ENCODE measurements at regions not wholly inside any gene's neighbourhood (a gene's known extent, or its start where the extent isn't known, plus 50 kb on each side); places are given as distances from the start of the nearest gene placed in this dataset.
A peak's percentile ranks its signal among the peaks of the same experiment; 100 is the strongest.

DNA sequence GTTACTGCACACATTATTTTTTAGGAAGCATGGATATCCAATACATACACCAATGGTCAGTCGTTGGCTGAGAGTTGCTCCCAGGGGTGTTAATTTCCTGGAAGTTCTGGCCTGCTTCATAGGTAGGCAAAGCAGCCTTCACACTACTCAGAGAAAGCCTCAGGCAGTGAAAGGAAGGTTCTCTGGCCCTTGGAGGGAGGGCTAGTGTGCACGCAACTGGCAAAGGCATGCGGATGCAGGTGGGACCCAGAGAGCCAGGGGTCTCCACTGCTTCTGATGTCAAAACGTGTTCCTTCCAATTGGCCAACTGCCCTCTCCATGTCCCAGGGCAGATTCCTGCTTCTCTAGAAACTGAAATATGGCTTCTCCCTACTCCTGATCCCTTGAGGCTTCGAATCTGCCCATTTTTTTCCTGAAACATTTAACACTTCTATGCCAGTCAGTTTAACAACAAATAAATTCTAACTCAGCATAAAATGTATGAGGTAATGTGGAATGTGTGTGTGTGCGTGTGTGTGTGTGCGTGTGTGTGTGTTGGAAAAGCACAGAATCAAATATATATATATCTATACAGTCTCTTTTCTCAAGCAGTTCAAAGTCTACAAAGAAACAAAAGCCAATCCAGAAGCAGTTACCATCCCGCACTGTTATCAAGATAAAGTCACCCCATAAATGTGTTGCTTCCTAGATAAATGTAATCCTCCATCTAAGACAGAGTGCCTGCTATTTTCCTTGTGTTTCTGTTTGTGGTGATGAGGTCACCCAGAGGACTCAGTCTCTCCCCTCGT is 94.0 kb upstream of the HIVEP1 start (continued):
- TF ChIP-seq ZNF174 (CRISPR knock-in tag; IDR thresholded peaks at IDR 0.05) (0 out of 2 replicates have a peak, but pooled peaks have one; percentile 35), MAFK (IDR thresholded peaks at IDR 0.05; ENCODE audit: low read length) (peak; percentile 67; the same call in 1 of the 2 replicates), ZNF589 (CRISPR knock-in tag; IDR thresholded peaks at IDR 0.05; ENCODE audit: low read depth) (peak; percentile 81), GTF2F1 (IDR thresholded peaks at IDR 0.05; ENCODE audit: low read depth, low read length) (no peak), XRCC4 (IDR thresholded peaks at IDR 0.05; ENCODE audit: extremely low read depth, insufficient read depth, insufficient read length) (no peak), ELF2 (CRISPR knock-in tag; IDR thresholded peaks at IDR 0.05) (peak; percentile 38; the same call in 1 of the 2 replicates), SIRT6 (IDR thresholded peaks at IDR 0.05; ENCODE audit: low read depth, low read length) (no peak), L3MBTL2 (IDR thresholded peaks at IDR 0.05) (peak; percentile 58), ZNF316 (IDR thresholded peaks at IDR 0.05) (peak; percentile 97), STAT5A (IDR thresholded peaks at IDR 0.05; ENCODE audit: borderline replicate concordance, low read length) (peak; percentile 40), HNRNPH1 (optimal IDR thresholded peaks at IDR 0.05; ENCODE audit: low read depth, low read length) (no peak), ZNF217 (CRISPR knock-in tag; IDR thresholded peaks at IDR 0.05) (no peak), RBFOX2 (IDR thresholded peaks at IDR 0.05; ENCODE audit: low read depth, low read length) (no peak), NBN (IDR thresholded peaks at IDR 0.05; ENCODE audit: low read depth) (no peak), ZNF311 (CRISPR knock-in tag; IDR thresholded peaks at IDR 0.05) (0 out of 2 replicates have a peak, but pooled peaks have one; percentile 13), PRPF4 (IDR thresholded peaks at IDR 0.05; ENCODE audit: insufficient read depth, low read depth, low read length, poor library complexity, severe bottlenecking) (no peak), HNRNPLL (IDR thresholded peaks at IDR 0.05; ENCODE audit: low read depth, low read length, poor library complexity, severe bottlenecking) (no peak), DNMT1 (IDR thresholded peaks at IDR 0.05) (no peak)
- TF ChIP-seq, protein P1, sequence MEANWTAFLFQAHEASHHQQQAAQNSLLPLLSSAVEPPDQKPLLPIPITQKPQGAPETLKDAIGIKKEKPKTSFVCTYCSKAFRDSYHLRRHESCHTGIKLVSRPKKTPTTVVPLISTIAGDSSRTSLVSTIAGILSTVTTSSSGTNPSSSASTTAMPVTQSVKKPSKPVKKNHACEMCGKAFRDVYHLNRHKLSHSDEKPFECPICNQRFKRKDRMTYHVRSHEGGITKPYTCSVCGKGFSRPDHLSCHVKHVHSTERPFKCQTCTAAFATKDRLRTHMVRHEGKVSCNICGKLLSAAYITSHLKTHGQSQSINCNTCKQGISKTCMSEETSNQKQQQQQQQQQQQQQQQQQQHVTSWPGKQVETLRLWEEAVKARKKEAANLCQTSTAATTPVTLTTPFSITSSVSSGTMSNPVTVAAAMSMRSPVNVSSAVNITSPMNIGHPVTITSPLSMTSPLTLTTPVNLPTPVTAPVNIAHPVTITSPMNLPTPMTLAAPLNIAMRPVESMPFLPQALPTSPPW (CRISPR knock-in tag; IDR thresholded peaks at IDR 0.05) = peak; percentile 58; the same call in 1 of the 2 replicates
- TF ChIP-seq, protein P2, sequence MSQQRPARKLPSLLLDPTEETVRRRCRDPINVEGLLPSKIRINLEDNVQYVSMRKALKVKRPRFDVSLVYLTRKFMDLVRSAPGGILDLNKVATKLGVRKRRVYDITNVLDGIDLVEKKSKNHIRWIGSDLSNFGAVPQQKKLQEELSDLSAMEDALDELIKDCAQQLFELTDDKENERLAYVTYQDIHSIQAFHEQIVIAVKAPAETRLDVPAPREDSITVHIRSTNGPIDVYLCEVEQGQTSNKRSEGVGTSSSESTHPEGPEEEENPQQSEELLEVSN (IDR thresholded peaks at IDR 0.05; ENCODE audit: borderline replicate concordance in 1 of 2, extremely low read depth in 1 of 2, insufficient read depth in 1 of 2, insufficient read length in 1 of 2, low read depth in 1 of 2, low read length in 1 of 2, poor library complexity in 1 of 2, severe bottlenecking in 1 of 2) = peak in 1 of 2 experiments; percentile 48
- TF ChIP-seq, protein P3, sequence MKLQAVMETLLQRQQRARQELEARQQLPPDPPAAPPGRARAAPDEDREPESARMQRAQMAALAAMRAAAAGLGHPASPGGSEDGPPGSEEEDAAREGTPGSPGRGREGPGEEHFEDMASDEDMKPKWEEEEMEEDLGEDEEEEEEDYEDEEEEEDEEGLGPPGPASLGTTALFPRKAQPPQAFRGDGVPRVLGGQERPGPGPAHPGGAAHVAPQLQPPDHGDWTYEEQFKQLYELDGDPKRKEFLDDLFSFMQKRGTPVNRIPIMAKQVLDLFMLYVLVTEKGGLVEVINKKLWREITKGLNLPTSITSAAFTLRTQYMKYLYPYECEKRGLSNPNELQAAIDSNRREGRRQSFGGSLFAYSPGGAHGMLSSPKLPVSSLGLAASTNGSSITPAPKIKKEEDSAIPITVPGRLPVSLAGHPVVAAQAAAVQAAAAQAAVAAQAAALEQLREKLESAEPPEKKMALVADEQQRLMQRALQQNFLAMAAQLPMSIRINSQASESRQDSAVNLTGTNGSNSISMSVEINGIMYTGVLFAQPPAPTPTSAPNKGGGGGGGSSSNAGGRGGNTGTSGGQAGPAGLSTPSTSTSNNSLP (IDR thresholded peaks at IDR 0.05; ENCODE audit: borderline replicate concordance, low read depth, low read length) = peak; percentile 88
- TF ChIP-seq, protein P4, sequence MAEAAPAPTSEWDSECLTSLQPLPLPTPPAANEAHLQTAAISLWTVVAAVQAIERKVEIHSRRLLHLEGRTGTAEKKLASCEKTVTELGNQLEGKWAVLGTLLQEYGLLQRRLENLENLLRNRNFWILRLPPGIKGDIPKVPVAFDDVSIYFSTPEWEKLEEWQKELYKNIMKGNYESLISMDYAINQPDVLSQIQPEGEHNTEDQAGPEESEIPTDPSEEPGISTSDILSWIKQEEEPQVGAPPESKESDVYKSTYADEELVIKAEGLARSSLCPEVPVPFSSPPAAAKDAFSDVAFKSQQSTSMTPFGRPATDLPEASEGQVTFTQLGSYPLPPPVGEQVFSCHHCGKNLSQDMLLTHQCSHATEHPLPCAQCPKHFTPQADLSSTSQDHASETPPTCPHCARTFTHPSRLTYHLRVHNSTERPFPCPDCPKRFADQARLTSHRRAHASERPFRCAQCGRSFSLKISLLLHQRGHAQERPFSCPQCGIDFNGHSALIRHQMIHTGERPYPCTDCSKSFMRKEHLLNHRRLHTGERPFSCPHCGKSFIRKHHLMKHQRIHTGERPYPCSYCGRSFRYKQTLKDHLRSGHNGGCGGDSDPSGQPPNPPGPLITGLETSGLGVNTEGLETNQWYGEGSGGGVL (CRISPR knock-in tag; IDR thresholded peaks at IDR 0.05) = no peak

Measured in K562 (cell line).